CD14-positive monocyte (primary cell): ENCODE measurements at regions not wholly inside any gene's neighbourhood (a gene's known extent, or its start where the extent isn't known, plus 50 kb on each side); places are given as distances from the start of the nearest gene placed in this dataset.

Source experiments
- DNase-seq, 3 donors: peaks; one replicate each; pipeline ENCODE4 v3.0.0-alpha.2; 2011 to 2022
- H2AFZ ChIP-seq: 2 replicates; pipeline ENCODE4 v1.6.0; 2012; ENCODE audit warnings: mild to moderate bottlenecking, low read depth, low read length, inconsistent platforms; ENCODE audit not compliant: insufficient read depth, poor library complexity, severe bottlenecking
- H3K27ac ChIP-seq, 2 donors: 1 replicate in 1 of 2; 2 replicates in 1 of 2; pipeline ENCODE4 v1.5.1; 2012 to 2013; ENCODE audit warnings: low read length in 2 of 2, control low read depth in 1 of 2, inconsistent platforms in 1 of 2, low read depth in 1 of 2, mild to moderate bottlenecking in 1 of 2
- H3K27me3 ChIP-seq, 2 donors: one replicate each; pipeline versions ENCODE4 v1.6.0 to v1.6.1; 2011 to 2013; ENCODE audit warnings: low read length in 2 of 2; ENCODE audit not compliant: control insufficient read depth in 2 of 2, insufficient read depth in 2 of 2
- H3K36me3 ChIP-seq, 2 donors: replicated peaks in 1 of 2; 1 replicate in 1 of 2; 2 replicates in 1 of 2; pipeline versions ENCODE4 v1.5.1 to v1.6.1; 2012 to 2013; ENCODE audit warnings: low read length in 2 of 2, control low read depth in 1 of 2, inconsistent platforms in 1 of 2, mild to moderate bottlenecking in 1 of 2; ENCODE audit not compliant: insufficient read depth in 2 of 2, control insufficient read depth in 1 of 2
- H3K4me1 ChIP-seq, 2 donors: 1 replicate in 1 of 2; 2 replicates in 1 of 2; pipeline versions ENCODE4 v1.5.1 to v1.6.1; 2012 to 2013; ENCODE audit warnings: low read length in 2 of 2, control low read depth in 1 of 2, inconsistent platforms in 1 of 2, mild to moderate bottlenecking in 1 of 2, moderate library complexity in 1 of 2; ENCODE audit not compliant: insufficient read depth in 2 of 2, control insufficient read depth in 1 of 2
- H3K4me2 ChIP-seq: replicated peaks from 2 replicates; pipeline ENCODE3; 2012; ENCODE audit warnings: low read length, moderate library complexity, mild to moderate bottlenecking; ENCODE audit not compliant: poor library complexity, severe bottlenecking; ENCODE audit errors: extremely low read depth
- H3K4me3 ChIP-seq, 3 experiments: fragments of 200-600 bp in 1 of 3; sonication (generic) in 1 of 3; replicated peaks in 1 of 3; 1 replicate in 2 of 3; 2 replicates in 1 of 3; pipeline ENCODE4 v1.5.1; 2011 to 2013; ENCODE audit warnings: low read length in 3 of 3, mild to moderate bottlenecking in 3 of 3, control low read depth in 2 of 3, low read depth in 2 of 3, inconsistent platforms in 1 of 3, moderate library complexity in 1 of 3
- H3K79me2 ChIP-seq: 2 replicates; pipeline ENCODE4 v1.6.0; 2012; ENCODE audit warnings: mild to moderate bottlenecking, control low read depth, inconsistent platforms, low read length, moderate library complexity; ENCODE audit not compliant: insufficient read depth
- H3K9ac ChIP-seq: 2 replicates; pipeline ENCODE4 v1.6.0; 2017; ENCODE audit warnings: low read length, mild to moderate bottlenecking; ENCODE audit not compliant: insufficient read depth, poor library complexity, severe bottlenecking
- H3K9me3 ChIP-seq, 2 donors: replicated peaks in 1 of 2; 1 replicate in 1 of 2; 2 replicates in 1 of 2; pipeline versions ENCODE4 v1.5.1 to v1.6.1; 2012 to 2013; ENCODE audit warnings: low read length in 2 of 2, control low read depth in 1 of 2; ENCODE audit not compliant: control insufficient read depth in 1 of 2, insufficient read depth in 1 of 2
- H4K20me1 ChIP-seq: 2 replicates; pipeline ENCODE4 v1.6.0; 2012; ENCODE audit warnings: mild to moderate bottlenecking, low read length, control low read depth, moderate library complexity; ENCODE audit not compliant: insufficient read depth
- H3K27ac Mint-ChIP-seq, 7 donors: one replicate each; pipeline ENCODE4 v1.8.0; 2020; ENCODE audit warnings: mild to moderate bottlenecking in 7 of 7, mixed read lengths in 7 of 7, moderate library complexity in 6 of 7, inconsistent platforms in 2 of 7
- H3K27me3 Mint-ChIP-seq, 3 donors: one replicate each; pipeline ENCODE4 v1.8.0; 2021 to 2022; ENCODE audit warnings: low read depth in 3 of 3, mild to moderate bottlenecking in 3 of 3, mixed read lengths in 3 of 3, moderate library complexity in 3 of 3, inconsistent platforms in 1 of 3
- H3K36me3 Mint-ChIP-seq, 2 donors: one replicate each; pipeline ENCODE4 v1.8.0; 2020; ENCODE audit warnings: mixed read lengths in 2 of 2, inconsistent platforms in 1 of 2, mild to moderate bottlenecking in 1 of 2
- H3K4me1 Mint-ChIP-seq: one replicate; pipeline ENCODE4 v1.8.0; 2020; ENCODE audit warnings: mild to moderate bottlenecking, mixed read lengths
- H3K4me3 Mint-ChIP-seq, 2 donors: one replicate each; pipeline ENCODE4 v1.8.0; 2020; ENCODE audit warnings: mild to moderate bottlenecking in 2 of 2, mixed read lengths in 2 of 2, moderate library complexity in 1 of 2
- H3K9me3 Mint-ChIP-seq, 7 donors: one replicate each; pipeline ENCODE4 v1.8.0; 2020 to 2022; ENCODE audit warnings: mixed read lengths in 7 of 7, mild to moderate bottlenecking in 6 of 7, moderate library complexity in 6 of 7, inconsistent platforms in 2 of 7
- CTCF ChIP-seq: fragments of 200-600 bp; IDR thresholded peaks from one replicate; pipeline ENCODE4 v1.8.0; 2022; ENCODE audit warnings: antibody characterized with exemption, mild to moderate bottlenecking
- WGBS: methylation state at CpG from one replicate; pipeline ENCODE4 v1.1.5; 2013; ENCODE audit warnings: missing lambda C conversion rate; ENCODE audit not compliant: insufficient coverage; 5-methylcytosine and 5-hydroxymethylcytosine counted together
- intact Hi-C, 2 donors: fragments of 100-400 bp; cut with micrococcal nuclease; formaldehyde crosslinking; loops; one replicate each; pipeline versions ENCODE4 v1.15.0 to v1.15.1; 2023

DNA sequence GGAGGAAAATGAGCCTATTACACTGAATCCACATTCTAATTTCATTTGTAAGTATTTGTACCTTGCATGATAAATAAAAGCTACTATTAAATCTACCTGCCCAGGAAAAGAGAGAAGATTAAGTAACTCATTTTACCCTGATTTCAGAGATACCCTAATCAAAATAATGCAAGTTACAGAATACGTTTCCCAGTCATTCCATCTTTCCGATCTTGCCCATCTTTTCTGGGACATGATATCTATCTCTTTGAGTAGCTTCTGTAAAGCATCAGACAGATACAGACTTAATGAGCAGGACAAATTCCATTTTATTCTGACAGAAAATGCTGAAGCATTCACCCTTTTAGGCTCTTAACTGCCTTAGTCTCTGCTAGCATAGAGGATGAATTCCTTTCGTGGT is 56.6 kb downstream of the SPRY2 start:
- TF ChIP-seq CTCF: no peak
- 100% methylated on average over 2 of the region's 3 CpGs for WGBS

DNA sequence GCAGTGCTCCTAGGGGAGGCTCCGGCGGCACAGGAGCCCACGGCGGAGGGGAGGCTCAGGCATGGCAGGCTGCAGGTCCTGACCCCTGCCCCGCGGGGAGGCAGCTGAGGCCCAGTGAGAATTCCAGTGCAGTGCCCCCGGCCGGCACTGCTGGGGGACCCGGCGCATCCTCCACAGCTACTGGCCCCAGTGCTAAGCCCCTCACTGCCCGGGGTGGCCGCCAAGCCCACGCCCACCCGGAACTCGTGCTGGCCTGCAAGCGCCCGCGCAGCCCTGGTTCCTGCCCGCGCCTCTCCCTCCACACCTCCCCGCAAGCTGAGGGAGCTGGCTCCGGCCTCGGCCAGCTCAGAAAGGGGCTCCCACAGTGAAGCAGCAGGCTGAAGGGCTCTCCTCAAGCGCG is 62.2 kb downstream of the SPRY2 start:
- H3K9ac ChIP-seq: no peak overlapping the region
- H3K4me1 ChIP-seq: peaks cover 13 to 23% of the 10 kb centered on the region in 2 donors
- no peak overlapping the region for H3K4me2 ChIP-seq
- no peaks in the 10 kb centered on the region for H3K27me3 ChIP-seq
- peaks cover 0 to 1% of the 10 kb centered on the region in 2 donors for H3K36me3 Mint-ChIP-seq
- no peak overlapping the region for H3K4me3 ChIP-seq
- TF ChIP-seq CTCF: no peak
- no peaks in the 10 kb centered on the region for H3K79me2 ChIP-seq
- no peak overlapping the region for H3K27ac Mint-ChIP-seq
- no peak for DNase-seq
- H2AFZ ChIP-seq: no peak overlapping the region
- no peaks in the 10 kb centered on the region for H4K20me1 ChIP-seq
- no peak overlapping the region for H3K27ac ChIP-seq
- peaks cover 5 to 11% of the 10 kb centered on the region in 2 donors for H3K9me3 ChIP-seq
- WGBS: 98% methylated on average over 21 of the region's 25 CpGs
- peaks cover 20% of the 10 kb centered on the region for H3K4me1 Mint-ChIP-seq
- intact Hi-C loops: no loop called here
- no peaks in the 10 kb centered on the region for H3K36me3 ChIP-seq
- no peak overlapping the region for H3K4me3 Mint-ChIP-seq
- H3K9me3 Mint-ChIP-seq: peaks cover 5 to 19% (median 11%) of the 10 kb centered on the region in 7 donors
- peaks cover 0 to 1% (median 0%) of the 10 kb centered on the region in 3 donors for H3K27me3 Mint-ChIP-seq

More for the DNA sequence above, 56.6 kb downstream of the SPRY2 start:
- Histone ChIP-seq H3K4me2 (no peak overlapping the region), H3K36me3 (no peaks in the 10 kb centered on the region), H3K9ac (no peak overlapping the region), H3K27ac (no peak overlapping the region), H3K4me3 (no peak overlapping the region), H2AFZ (no peak overlapping the region), H4K20me1 (no peaks in the 10 kb centered on the region), H3K9me3 (peaks cover 0 to 5% of the 10 kb centered on the region in 2 donors), H3K4me1 (no peaks in the 10 kb centered on the region), H3K27me3 (no peaks in the 10 kb centered on the region), H3K79me2 (no peaks in the 10 kb centered on the region)
- Mint-ChIP-seq H3K27me3 (peaks cover 0 to 4% (median 0%) of the 10 kb centered on the region in 3 donors), H3K36me3 (no peaks in the 10 kb centered on the region), H3K27ac (peak overlapping the region in 1 of 7 donors; percentile 5), H3K4me1 (no peaks in the 10 kb centered on the region), H3K9me3 (peaks cover 0 to 19% (median 15%) of the 10 kb centered on the region in 7 donors), H3K4me3 (no peak overlapping the region)
- DNase-seq: no peak
- intact Hi-C loops: no loop called here
